Stomach (tissue), 8 donors: ENCODE measurements at regions not wholly inside any gene's neighbourhood (a gene's known extent, or its start where the extent isn't known, plus 50 kb on each side); places are given as distances from the start of the nearest gene placed in this dataset.

Experiments used
- DNase-seq, 2 donors: peaks; one replicate each; pipeline versions ENCODE4 v3.0.0 to v3.0.0-alpha.2; 2013 to 2019
- H3K27ac ChIP-seq, 5 donors: fragments of 200-600 bp in 4 of 5; sonication (generic) in 4 of 5; one replicate each; pipeline ENCODE4 v1.5.1; 2013 to 2019; ENCODE audit warnings: mild to moderate bottlenecking in 1 of 5, moderate library complexity in 1 of 5
- H3K27me3 ChIP-seq, 3 donors: fragments of 200-600 bp; sonication (generic); one replicate each; pipeline ENCODE4 v1.5.1; 2017 to 2019; ENCODE audit warnings: mixed run types in 1 of 3
- H3K36me3 ChIP-seq, 4 donors: fragments of 200-600 bp; sonication (generic); 1 replicate in 3 of 4; 2 replicates in 1 of 4; pipeline ENCODE4 v1.5.1; 2016 to 2019
- H3K4me1 ChIP-seq, 4 donors: fragments of 200-600 bp; sonication (generic); one replicate each; pipeline ENCODE4 v1.5.1; 2016 to 2019
- H3K4me3 ChIP-seq, 4 donors: fragments of 200-600 bp; sonication (generic) in 3 of 4; one replicate each; pipeline ENCODE4 v1.5.1; 2016 to 2019; ENCODE audit warnings: mild to moderate bottlenecking in 1 of 4
- H3K9me3 ChIP-seq, 4 donors: fragments of 200-600 bp; sonication (generic); one replicate each; pipeline ENCODE4 v1.5.1; 2016 to 2019
- EP300 ChIP-seq: sonication (generic); formaldehyde crosslinking; IDR thresholded peaks from one replicate; pipeline ENCODE4 v1.6.1; 2017; ENCODE audit warnings: antibody characterized with exemption
- POLR2A ChIP-seq, 4 donors: fragments of 450-650 bp; IDR thresholded peaks; one replicate each; pipeline ENCODE4 v1.6.1; 2016; ENCODE audit warnings: antibody characterized with exemption in 4 of 4, control low read depth in 2 of 4, mild to moderate bottlenecking in 1 of 4, moderate library complexity in 1 of 4
- POLR2AphosphoS5 ChIP-seq, 3 donors: sonication (generic); formaldehyde crosslinking; IDR thresholded peaks; one replicate each; pipeline ENCODE4 v1.6.1; 2016; ENCODE audit warnings: antibody characterized with exemption in 3 of 3
- WGBS, 5 donors: extraction: QIAGEN DNeasy Blood & Tissue Kit in 3 of 5; methylation state at CpG; one replicate each; pipeline versions ENCODE4 v1.1.5 to v1.1.7; 2013 to 2018; 5-methylcytosine and 5-hydroxymethylcytosine counted together
- intact Hi-C: fragments of 100-400 bp; cut with DNase I; formaldehyde crosslinking; loops from one replicate; pipeline ENCODE4 v1.15.1; 2023; ENCODE audit warnings: low total_unique reads
- TF ChIP-seq, protein P1 (sequence below), 7 experiments: fragments of 450-650 bp in 4 of 7; fragments of 200-600 bp in 3 of 7; sonication (generic) in 3 of 7; IDR thresholded peaks; one replicate each; pipeline ENCODE4 v1.5.1; 2016 to 2019; ENCODE audit warnings: antibody characterized with exemption in 7 of 7, control low read depth in 2 of 7, mild to moderate bottlenecking in 1 of 7
- donor health status: healthy with polysubstance abuse.
- donor health status: Bipolar disorder and iron deficiency.
- donor health status: healthy.

DNA sequence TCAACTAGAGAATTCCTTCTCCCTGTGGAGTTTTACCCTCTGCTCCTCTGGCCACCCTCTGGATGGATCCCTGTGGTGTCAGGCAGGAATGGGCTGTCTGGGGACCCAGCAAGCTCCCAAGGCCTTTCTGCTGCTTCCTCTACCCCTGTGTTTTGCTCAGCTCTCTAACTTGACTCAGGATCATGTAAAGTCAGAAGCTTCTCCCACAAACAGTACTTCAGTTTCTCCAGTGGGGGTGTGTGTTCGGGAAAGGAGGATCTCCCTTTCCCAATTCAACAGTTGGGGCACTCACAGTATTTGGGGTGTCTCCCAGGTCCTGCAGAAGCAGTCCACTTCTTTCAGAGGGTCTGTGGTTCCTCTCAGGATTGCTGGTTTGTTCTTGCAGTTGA lies 162.4 kb upstream of the NUDT4 start:
- no peak overlapping the region for H3K27ac ChIP-seq

DNA sequence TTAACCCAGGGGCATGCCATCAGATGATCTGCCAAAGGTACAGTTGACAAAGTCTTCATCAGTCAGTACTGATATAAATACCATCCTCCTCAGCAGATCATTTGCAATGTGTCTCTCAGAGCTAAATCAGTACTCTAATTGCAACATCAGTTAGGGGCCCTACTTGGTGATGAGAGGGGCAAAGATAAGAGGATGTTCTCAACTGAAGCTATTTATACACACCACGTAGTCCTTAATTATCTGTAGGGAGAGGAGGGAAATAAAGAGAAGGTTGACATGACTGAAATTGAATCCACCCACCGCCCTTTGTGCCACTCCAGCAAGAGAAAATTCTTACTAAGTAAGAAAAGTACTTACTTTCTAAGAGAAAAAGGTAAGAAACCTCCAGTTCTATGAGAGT lies 157.8 kb upstream of the NUDT4 start:
- intact Hi-C loops = no loop called here
- 77 to 87% (median 81%) methylated on average over 2 of the region's 2 CpGs for WGBS, 5 donors

More for the DNA sequence above, 162.4 kb upstream of the NUDT4 start:
- intact Hi-C loops = no loop called here
- no peaks in the 10 kb centered on the region for H3K27me3 ChIP-seq
- H3K4me3 ChIP-seq = no peak overlapping the region
- whole genome bisulfite sequencing, 5 donors = 60 to 97% (median 95%) methylated on average over 1 of the region's 1 CpG
- DNase-seq = no peak
- TF ChIP-seq POLR2A (IDR thresholded peaks at IDR 0.05) (no peak), EP300 (no peak), POLR2AphosphoS5 (IDR thresholded peaks at IDR 0.05) (no peak)
- TF ChIP-seq, protein P1, sequence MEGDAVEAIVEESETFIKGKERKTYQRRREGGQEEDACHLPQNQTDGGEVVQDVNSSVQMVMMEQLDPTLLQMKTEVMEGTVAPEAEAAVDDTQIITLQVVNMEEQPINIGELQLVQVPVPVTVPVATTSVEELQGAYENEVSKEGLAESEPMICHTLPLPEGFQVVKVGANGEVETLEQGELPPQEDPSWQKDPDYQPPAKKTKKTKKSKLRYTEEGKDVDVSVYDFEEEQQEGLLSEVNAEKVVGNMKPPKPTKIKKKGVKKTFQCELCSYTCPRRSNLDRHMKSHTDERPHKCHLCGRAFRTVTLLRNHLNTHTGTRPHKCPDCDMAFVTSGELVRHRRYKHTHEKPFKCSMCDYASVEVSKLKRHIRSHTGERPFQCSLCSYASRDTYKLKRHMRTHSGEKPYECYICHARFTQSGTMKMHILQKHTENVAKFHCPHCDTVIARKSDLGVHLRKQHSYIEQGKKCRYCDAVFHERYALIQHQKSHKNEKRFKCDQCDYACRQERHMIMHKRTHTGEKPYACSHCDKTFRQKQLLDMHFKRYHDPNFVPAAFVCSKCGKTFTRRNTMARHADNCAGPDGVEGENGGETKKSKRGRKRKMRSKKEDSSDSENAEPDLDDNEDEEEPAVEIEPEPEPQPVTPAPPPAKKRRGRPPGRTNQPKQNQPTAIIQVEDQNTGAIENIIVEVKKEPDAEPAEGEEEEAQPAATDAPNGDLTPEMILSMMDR (IDR thresholded peaks at IDR 0.05) = no peak
- H3K4me1 ChIP-seq = no peaks in the 10 kb centered on the region
- H3K9me3 ChIP-seq = no peaks in the 10 kb centered on the region
- H3K36me3 ChIP-seq = no peaks in the 10 kb centered on the region

DNA sequence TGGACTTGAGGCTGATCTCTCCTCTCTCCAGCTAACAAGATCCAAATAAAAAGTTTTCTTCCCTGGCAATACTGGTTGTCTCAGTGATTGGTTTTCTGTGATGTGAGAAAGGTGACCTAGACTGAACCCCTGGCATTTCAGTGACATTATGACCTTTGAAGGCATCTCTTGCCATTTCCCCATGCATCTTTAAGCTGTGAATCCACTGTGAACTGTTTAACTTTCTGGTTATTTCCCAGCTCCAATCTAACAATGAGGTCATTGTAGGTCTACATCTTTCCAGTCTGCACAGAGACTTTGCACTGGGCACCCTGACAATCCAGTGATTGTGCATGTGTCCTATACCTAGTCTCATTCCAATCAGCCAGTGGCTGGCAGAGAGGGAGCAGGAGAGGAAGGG lies 155.9 kb upstream of the NUDT4 start:
- TF ChIP-seq POLR2A (IDR thresholded peaks at IDR 0.05) (no peak), POLR2AphosphoS5 (IDR thresholded peaks at IDR 0.05) (no peak)
- TF ChIP-seq, protein P1 (IDR thresholded peaks at IDR 0.05) = no peak
- Histone ChIP-seq H3K36me3 (no peaks in the 10 kb centered on the region), H3K27me3 (no peaks in the 10 kb centered on the region), H3K9me3 (peaks cover 0 to 7% (median 0%) of the 10 kb centered on the region in 4 donors), H3K27ac (no peak overlapping the region), H3K4me1 (peaks cover 0 to 10% (median 7%) of the 10 kb centered on the region in 4 donors), H3K4me3 (no peak overlapping the region)
- intact Hi-C loops = no loop called here
- peak in 1 of 2 donors; percentile 30 for DNase-seq

More for the DNA sequence above, 157.8 kb upstream of the NUDT4 start:
- Histone ChIP-seq H3K27ac (no peak overlapping the region), H3K4me3 (no peak overlapping the region), H3K36me3 (no peaks in the 10 kb centered on the region), H3K4me1 (peaks cover 0 to 10% (median 7%) of the 10 kb centered on the region in 4 donors), H3K27me3 (no peaks in the 10 kb centered on the region), H3K9me3 (peaks cover 0 to 7% (median 0%) of the 10 kb centered on the region in 4 donors)
- DNase-seq = no peak
- TF ChIP-seq EP300 (no peak), POLR2AphosphoS5 (IDR thresholded peaks at IDR 0.05) (no peak)

DNA sequence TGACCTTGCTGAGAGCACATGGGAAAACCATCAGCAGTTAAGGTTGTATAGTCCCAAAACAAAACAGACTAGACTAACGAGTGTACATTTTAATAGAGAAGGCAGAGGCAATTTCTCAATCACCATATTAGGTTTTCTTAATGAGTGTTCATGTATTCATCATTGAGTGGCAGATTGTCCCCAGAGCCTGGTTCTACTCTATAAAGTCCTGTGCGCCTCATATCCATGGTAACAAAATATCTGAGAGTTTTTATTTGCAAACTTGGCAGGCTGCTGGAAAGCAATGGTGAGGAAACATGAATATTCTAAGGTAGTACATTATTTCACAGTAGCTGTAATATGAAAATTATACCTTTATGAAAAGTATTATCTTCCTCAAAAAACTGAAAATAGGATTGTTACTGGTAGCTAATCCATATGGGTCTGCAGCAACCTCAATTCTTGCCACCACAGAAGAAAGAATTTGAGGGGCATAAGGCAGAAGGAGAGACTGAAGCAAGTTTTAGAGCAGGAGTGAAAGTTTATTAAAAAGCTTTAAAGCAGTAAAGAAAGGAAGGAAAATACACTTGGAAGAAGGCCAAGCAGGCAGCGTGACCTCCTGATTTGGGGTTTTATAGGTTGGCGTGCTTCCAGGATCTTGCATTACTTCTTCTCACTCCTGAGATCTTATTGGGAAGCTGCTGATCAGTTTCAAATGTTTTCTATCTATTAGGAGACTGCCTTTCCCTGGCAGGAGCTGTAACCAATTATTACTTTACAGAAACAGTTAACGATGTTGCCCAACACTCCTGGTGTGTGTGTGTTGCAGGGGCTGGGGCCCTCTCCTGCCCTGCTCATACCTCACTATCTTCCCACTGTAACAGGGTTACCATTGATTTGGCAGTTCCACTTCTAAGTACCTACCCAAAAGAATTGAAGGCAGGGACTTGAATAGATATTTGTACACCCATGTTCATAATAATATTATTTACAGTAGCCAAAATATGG lies 154.0 kb upstream of the NUDT4 start:
- peak in 1 of 2 donors; percentile 64 for DNase-seq
- intact Hi-C loops = no loop called here
- TF ChIP-seq, protein P1 (IDR thresholded peaks at IDR 0.05) = no peak
- TF ChIP-seq POLR2A (IDR thresholded peaks at IDR 0.05) = no peak
- no peak for TF ChIP-seq EP300
- no peak for TF ChIP-seq POLR2AphosphoS5 (IDR thresholded peaks at IDR 0.05)
- Histone ChIP-seq H3K36me3 (no peaks in the 10 kb centered on the region), H3K4me1 (peaks cover 0 to 10% (median 7%) of the 10 kb centered on the region in 4 donors), H3K27me3 (no peaks in the 10 kb centered on the region), H3K9me3 (peaks cover 0 to 7% (median 0%) of the 10 kb centered on the region in 4 donors), H3K27ac (no peak overlapping the region), H3K4me3 (no peak overlapping the region)
- 36 to 47% (median 43%) methylated on average over 5 of the region's 5 CpGs for WGBS, 5 donors
